Testis (tissue), 2 donors: ENCODE measurements at regions not wholly inside any gene's neighbourhood (a gene's known extent, or its start where the extent isn't known, plus 50 kb on each side); places are given as distances from the start of the nearest gene placed in this dataset.

Experiments used
- POLR2A ChIP-seq: fragments of 450-650 bp; IDR thresholded peaks from one replicate; pipeline ENCODE4 v1.6.1; 2017; ENCODE audit warnings: antibody characterized with exemption, mild to moderate bottlenecking, moderate library complexity
- TF ChIP-seq, protein P1 (sequence below), 3 experiments: fragments of 450-650 bp in 2 of 3; fragments of 200-600 bp in 1 of 3; sonication (generic) in 1 of 3; IDR thresholded peaks; one replicate each; pipeline ENCODE4 v1.5.1; 2016 to 2019; ENCODE audit warnings: antibody characterized with exemption in 3 of 3, mild to moderate bottlenecking in 2 of 3, moderate library complexity in 1 of 3

GRCh38 chr1:58324558-58324957 lies 222.0 kb downstream of the OMA1 start:
- TF ChIP-seq, protein P1, sequence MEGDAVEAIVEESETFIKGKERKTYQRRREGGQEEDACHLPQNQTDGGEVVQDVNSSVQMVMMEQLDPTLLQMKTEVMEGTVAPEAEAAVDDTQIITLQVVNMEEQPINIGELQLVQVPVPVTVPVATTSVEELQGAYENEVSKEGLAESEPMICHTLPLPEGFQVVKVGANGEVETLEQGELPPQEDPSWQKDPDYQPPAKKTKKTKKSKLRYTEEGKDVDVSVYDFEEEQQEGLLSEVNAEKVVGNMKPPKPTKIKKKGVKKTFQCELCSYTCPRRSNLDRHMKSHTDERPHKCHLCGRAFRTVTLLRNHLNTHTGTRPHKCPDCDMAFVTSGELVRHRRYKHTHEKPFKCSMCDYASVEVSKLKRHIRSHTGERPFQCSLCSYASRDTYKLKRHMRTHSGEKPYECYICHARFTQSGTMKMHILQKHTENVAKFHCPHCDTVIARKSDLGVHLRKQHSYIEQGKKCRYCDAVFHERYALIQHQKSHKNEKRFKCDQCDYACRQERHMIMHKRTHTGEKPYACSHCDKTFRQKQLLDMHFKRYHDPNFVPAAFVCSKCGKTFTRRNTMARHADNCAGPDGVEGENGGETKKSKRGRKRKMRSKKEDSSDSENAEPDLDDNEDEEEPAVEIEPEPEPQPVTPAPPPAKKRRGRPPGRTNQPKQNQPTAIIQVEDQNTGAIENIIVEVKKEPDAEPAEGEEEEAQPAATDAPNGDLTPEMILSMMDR (IDR thresholded peaks at IDR 0.05) = no peak
- TF ChIP-seq POLR2A = no peak
